Testis (tissue), 2 donors: ENCODE measurements at regions not wholly inside any gene's neighbourhood (a gene's known extent, or its start where the extent isn't known, plus 50 kb on each side); places are given as distances from the start of the nearest gene placed in this dataset.

ENCODE experiments used
- CTCF ChIP-seq, 3 experiments: fragments of 450-650 bp in 2 of 3; fragments of 200-600 bp in 1 of 3; sonication (generic) in 1 of 3; IDR thresholded peaks; one replicate each; pipeline ENCODE4 v1.5.1; 2016 to 2019; ENCODE audit warnings: antibody characterized with exemption in 3 of 3, mild to moderate bottlenecking in 2 of 3, moderate library complexity in 1 of 3
- POLR2A ChIP-seq: fragments of 450-650 bp; IDR thresholded peaks from one replicate; pipeline ENCODE4 v1.6.1; 2017; ENCODE audit warnings: antibody characterized with exemption, mild to moderate bottlenecking, moderate library complexity

GRCh38 chr2:58608146-58608545 lies 367.0 kb upstream of the FANCL start:
- TF ChIP-seq CTCF (IDR thresholded peaks at IDR 0.05) (no peak), POLR2A (no peak)
